ENCODE measurements at regions not wholly inside any gene's neighbourhood (a gene's known extent, or its start where the extent isn't known, plus 50 kb on each side); places are given as distances from the start of the nearest gene placed in this dataset.

DNA sequence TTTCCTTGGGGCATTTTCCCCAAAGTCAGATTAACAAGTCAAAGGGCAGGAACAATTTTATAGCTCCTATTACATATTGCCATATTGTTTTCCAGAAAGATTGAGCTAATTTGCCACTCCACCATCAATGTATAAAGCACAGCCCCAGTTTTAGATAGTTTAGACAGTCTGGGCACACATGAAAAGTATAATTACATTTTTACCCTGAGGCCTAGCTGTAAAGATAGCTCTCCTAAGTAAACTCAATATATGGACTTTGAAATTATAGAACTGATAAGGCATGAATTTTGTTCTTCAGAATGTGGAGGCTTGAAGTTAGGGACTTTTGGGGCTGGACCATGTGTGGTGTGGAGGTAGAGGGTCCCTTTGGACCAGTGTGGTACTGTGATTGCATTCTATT, 166.0 kb downstream of the FHIP1A start:
- no peak overlapping the region for H3K4me3 ChIP-seq
- no peak for DNase-seq (ENCODE audit: extremely low spot score in 2 of 2)
- H3K27ac ChIP-seq, result no peak overlapping the region
- no peaks in the 10 kb centered on the region for H3K36me3 ChIP-seq
- no peaks in the 10 kb centered on the region for H3K9me3 ChIP-seq
- H3K4me1 ChIP-seq, result peaks cover 7% of the 10 kb centered on the region
- H3K27me3 ChIP-seq, result no peaks in the 10 kb centered on the region
- intact Hi-C loops (cut with DNase I), result no loop called here
- TF ChIP-seq POLR2AphosphoS5 (IDR thresholded peaks at IDR 0.05; ENCODE audit: insufficient read depth in 1 of 2, low read depth in 1 of 2) (no peak), CTCF (IDR thresholded peaks at IDR 0.05) (no peak), POLR2A (IDR thresholded peaks at IDR 0.05) (no peak)

GRCh38 chr4:151575646-151576045, 166.7 kb downstream of the FHIP1A start:
- no peaks in the 10 kb centered on the region for H3K9me3 ChIP-seq
- H3K4me1 ChIP-seq, result peaks cover 7% of the 10 kb centered on the region
- no peaks in the 10 kb centered on the region for H3K27me3 ChIP-seq
- no peak overlapping the region for H3K4me3 ChIP-seq
- H3K36me3 ChIP-seq, result no peaks in the 10 kb centered on the region
- intact Hi-C loops (cut with DNase I), result no loop called here
- DNase-seq (ENCODE audit: extremely low spot score in 2 of 2), result no peak
- no peak for TF ChIP-seq POLR2A (IDR thresholded peaks at IDR 0.05)
- TF ChIP-seq CTCF (IDR thresholded peaks at IDR 0.05), result no peak
- no peak for TF ChIP-seq POLR2AphosphoS5 (IDR thresholded peaks at IDR 0.05; ENCODE audit: insufficient read depth in 1 of 2, low read depth in 1 of 2)
- no peak overlapping the region for H3K27ac ChIP-seq

DNA sequence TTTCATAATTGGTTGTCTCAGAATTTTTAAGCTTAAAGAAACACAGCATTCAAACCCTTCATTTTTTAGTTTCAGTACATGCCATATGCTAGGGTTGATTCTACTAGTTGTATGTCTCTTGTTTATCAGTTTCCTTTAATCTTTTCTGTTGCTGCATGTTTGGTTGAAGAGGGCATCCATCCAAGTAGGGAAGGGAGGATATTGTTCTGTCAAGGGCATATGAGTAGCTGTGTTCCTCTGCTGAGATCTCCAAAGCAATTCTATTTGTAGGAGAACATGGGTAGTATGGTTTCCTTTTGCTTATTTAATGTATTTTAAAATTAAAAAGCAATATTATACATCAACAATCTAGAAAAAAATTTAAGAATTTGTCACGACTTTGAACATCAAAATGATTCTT, 167.7 kb downstream of the FHIP1A start:
- intact Hi-C loops (cut with DNase I), result no loop called here
- Histone ChIP-seq H3K36me3 (no peaks in the 10 kb centered on the region), H3K27me3 (no peaks in the 10 kb centered on the region), H3K4me1 (peaks cover 7% of the 10 kb centered on the region), H3K4me3 (no peak overlapping the region), H3K9me3 (no peaks in the 10 kb centered on the region), H3K27ac (no peak overlapping the region)
- TF ChIP-seq POLR2A (IDR thresholded peaks at IDR 0.05) (no peak), POLR2AphosphoS5 (IDR thresholded peaks at IDR 0.05; ENCODE audit: insufficient read depth in 1 of 2, low read depth in 1 of 2) (no peak), CTCF (IDR thresholded peaks at IDR 0.05) (no peak)
- no peak for DNase-seq (ENCODE audit: extremely low spot score in 2 of 2)

GRCh38 chr4:151581570-151581969, 172.6 kb downstream of the FHIP1A start:
- no peak for DNase-seq (ENCODE audit: extremely low spot score in 2 of 2)
- intact Hi-C loops (cut with DNase I), result no loop called here
- Histone ChIP-seq H3K4me3 (no peak overlapping the region), H3K4me1 (no peaks in the 10 kb centered on the region), H3K27ac (no peak overlapping the region), H3K36me3 (no peaks in the 10 kb centered on the region), H3K27me3 (no peaks in the 10 kb centered on the region), H3K9me3 (no peaks in the 10 kb centered on the region)
- TF ChIP-seq CTCF (IDR thresholded peaks at IDR 0.05) (no peak), POLR2A (IDR thresholded peaks at IDR 0.05) (no peak), POLR2AphosphoS5 (IDR thresholded peaks at IDR 0.05; ENCODE audit: insufficient read depth in 1 of 2, low read depth in 1 of 2) (no peak)

DNA sequence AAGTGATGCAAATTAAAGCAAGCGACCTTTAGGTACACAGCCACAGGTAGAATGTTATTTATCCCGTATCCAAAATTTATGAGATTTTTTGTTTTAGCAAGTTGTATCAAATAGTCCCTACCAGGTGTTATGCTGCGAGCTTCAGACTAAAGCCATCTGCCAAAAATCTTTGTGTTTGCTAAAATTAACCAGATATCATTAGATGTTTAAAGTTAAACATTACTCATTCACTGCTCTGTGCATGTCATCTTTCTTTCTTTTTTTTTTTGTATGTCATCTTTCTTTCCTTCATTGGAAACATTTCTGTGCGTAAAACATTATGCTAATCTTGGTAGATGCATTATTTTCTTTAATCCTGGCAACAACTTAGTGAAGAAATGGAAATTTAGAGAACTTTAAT, 173.1 kb downstream of the FHIP1A start:
- no peak for DNase-seq (ENCODE audit: extremely low spot score in 2 of 2)
- H3K27me3 ChIP-seq, result no peaks in the 10 kb centered on the region
- H3K4me1 ChIP-seq, result no peaks in the 10 kb centered on the region
- no peak overlapping the region for H3K4me3 ChIP-seq
- TF ChIP-seq CTCF (IDR thresholded peaks at IDR 0.05), result no peak
- no peak for TF ChIP-seq POLR2AphosphoS5 (IDR thresholded peaks at IDR 0.05; ENCODE audit: insufficient read depth in 1 of 2, low read depth in 1 of 2)
- no peak for TF ChIP-seq POLR2A (IDR thresholded peaks at IDR 0.05)
- intact Hi-C loops (cut with DNase I), result no loop called here
- H3K36me3 ChIP-seq, result no peaks in the 10 kb centered on the region
- no peak overlapping the region for H3K27ac ChIP-seq
- H3K9me3 ChIP-seq, result no peaks in the 10 kb centered on the region
